Liver (tissue), 8 donors: ENCODE measurements at regions not wholly inside any gene's neighbourhood (a gene's known extent, or its start where the extent isn't known, plus 50 kb on each side); places are given as distances from the start of the nearest gene placed in this dataset.

Experiments
- DNase-seq: peaks from one replicate; pipeline ENCODE4 v3.0.0-alpha.2; 2017; ENCODE audit warnings: low spot score
- H3K27ac ChIP-seq, 2 donors: one replicate each; pipeline ENCODE4 v1.7.0; 2013; ENCODE audit warnings: inconsistent platforms in 2 of 2, low read length in 2 of 2, control low read depth in 1 of 2, low read depth in 1 of 2, mild to moderate bottlenecking in 1 of 2
- H3K27me3 ChIP-seq, 4 donors: one replicate each; pipeline versions ENCODE4 v1.6.1 to v1.7.0; 2013; ENCODE audit warnings: low read length in 3 of 4, inconsistent platforms in 1 of 4, mild to moderate bottlenecking in 1 of 4, moderate library complexity in 1 of 4; ENCODE audit not compliant: control insufficient read depth in 4 of 4, insufficient read depth in 4 of 4
- H3K36me3 ChIP-seq, 4 donors: one replicate each; pipeline versions ENCODE4 v1.6.1 to v1.7.0; 2013; ENCODE audit warnings: low read length in 3 of 4, mild to moderate bottlenecking in 3 of 4, low read depth in 1 of 4, moderate library complexity in 1 of 4; ENCODE audit not compliant: control insufficient read depth in 4 of 4, insufficient read depth in 3 of 4
- H3K4me1 ChIP-seq, 4 donors: one replicate each; pipeline versions ENCODE4 v1.6.1 to v1.7.0; 2013; ENCODE audit warnings: low read length in 3 of 4, mild to moderate bottlenecking in 3 of 4, moderate library complexity in 1 of 4; ENCODE audit not compliant: control insufficient read depth in 4 of 4, insufficient read depth in 4 of 4
- H3K4me3 ChIP-seq, 3 donors: one replicate each; pipeline versions ENCODE4 v1.6.1 to v1.7.0; 2013; ENCODE audit warnings: low read length in 3 of 3, control low read depth in 1 of 3, low read depth in 1 of 3, mild to moderate bottlenecking in 1 of 3
- H3K9ac ChIP-seq, 2 donors: one replicate each; pipeline ENCODE4 v1.7.0; 2013; ENCODE audit warnings: low read length in 2 of 2, mild to moderate bottlenecking in 2 of 2, moderate library complexity in 2 of 2, control low read depth in 1 of 2, low read depth in 1 of 2
- H3K9me3 ChIP-seq, 4 donors: one replicate each; pipeline versions ENCODE4 v1.6.1 to v1.7.0; 2013; ENCODE audit warnings: low read length in 3 of 4; ENCODE audit not compliant: control insufficient read depth in 4 of 4
- EGR1 ChIP-seq, 2 donors: IDR thresholded peaks; 2 replicates each; pipeline ENCODE4 v1.6.1; 2016 to 2018; ENCODE audit warnings: antibody characterized with exemption in 2 of 2, low read depth in 2 of 2
- FOXA1 ChIP-seq: IDR thresholded peaks from 2 replicates; pipeline ENCODE4 v1.6.1; 2016; ENCODE audit warnings: antibody characterized with exemption
- FOXA2 ChIP-seq: IDR thresholded peaks from 2 replicates; pipeline ENCODE4 v1.6.1; 2016; ENCODE audit warnings: antibody characterized with exemption
- GABPA ChIP-seq, 2 donors: IDR thresholded peaks in 1 of 2; conservative IDR thresholded peaks in 1 of 2; 2 replicates each; pipeline ENCODE4 v1.6.1; 2016; ENCODE audit warnings: antibody characterized with exemption in 2 of 2, mild to moderate bottlenecking in 1 of 2, moderate library complexity in 1 of 2
- HNF4A ChIP-seq, 2 donors: conservative IDR thresholded peaks; 2 replicates each; pipeline ENCODE4 v1.6.1; 2016; ENCODE audit warnings: antibody characterized with exemption in 2 of 2, mild to moderate bottlenecking in 2 of 2
- HNF4G ChIP-seq: IDR thresholded peaks from 2 replicates; pipeline ENCODE4 v1.6.1; 2016; ENCODE audit warnings: antibody characterized with exemption
- JUND ChIP-seq, 2 donors: IDR thresholded peaks; 2 replicates each; pipeline ENCODE4 v1.6.1; 2016; ENCODE audit warnings: antibody characterized with exemption in 2 of 2
- NR2F2 ChIP-seq: IDR thresholded peaks from 2 replicates; pipeline ENCODE4 v1.6.1; 2016; ENCODE audit warnings: antibody characterized with exemption
- RAD21 ChIP-seq, 2 donors: IDR thresholded peaks; 2 replicates each; pipeline ENCODE4 v1.6.1; 2016; ENCODE audit warnings: antibody characterized with exemption in 2 of 2, mild to moderate bottlenecking in 2 of 2
- RXRA ChIP-seq, 2 donors: IDR thresholded peaks; 2 replicates each; pipeline ENCODE4 v1.6.1; 2017 to 2018; ENCODE audit warnings: antibody characterized with exemption in 2 of 2, mild to moderate bottlenecking in 1 of 2
- SP1 ChIP-seq: IDR thresholded peaks from 2 replicates; pipeline ENCODE4 v1.6.1; 2018; ENCODE audit warnings: antibody characterized with exemption, mild to moderate bottlenecking
- TAF1 ChIP-seq: conservative IDR thresholded peaks from 2 replicates; pipeline ENCODE4 v1.6.1; 2016; ENCODE audit warnings: antibody characterized with exemption, mild to moderate bottlenecking
- YY1 ChIP-seq: IDR thresholded peaks from 2 replicates; pipeline ENCODE4 v1.6.1; 2016; ENCODE audit warnings: antibody characterized with exemption, mild to moderate bottlenecking
- WGBS: extraction: QIAGEN DNeasy Blood & Tissue Kit; methylation state at CpG from one replicate; pipeline ENCODE4 v1.1.7; 2013; 5-methylcytosine and 5-hydroxymethylcytosine counted together
- TF ChIP-seq, protein P1 (sequence below): IDR thresholded peaks from 2 replicates; pipeline ENCODE4 v1.6.1; 2016; ENCODE audit warnings: antibody characterized with exemption
- TF ChIP-seq, protein P2 (sequence below): IDR thresholded peaks from 2 replicates; pipeline ENCODE4 v1.6.1; 2016; ENCODE audit warnings: antibody characterized with exemption, mild to moderate bottlenecking
- TF ChIP-seq, protein P3 (sequence below): IDR thresholded peaks from 2 replicates; pipeline ENCODE4 v1.6.1; 2016; ENCODE audit warnings: antibody characterized with exemption
- TF ChIP-seq, protein P4 (sequence below): IDR thresholded peaks from 2 replicates; pipeline ENCODE4 v1.6.1; 2016; ENCODE audit warnings: antibody characterized with exemption
- TF ChIP-seq, protein P5 (sequence below): fragments of 150-350 bp; IDR thresholded peaks from 2 replicates; pipeline ENCODE4 v1.5.1; 2017; ENCODE audit warnings: improper control_type of control experiment, low read depth, low read length; ENCODE audit not compliant: missing input control
- donor health status: healthy.
- donor health status: healthy.
- donor health status: healthy.
- donor health status: healthy.
- donor health status: healthy.

DNA sequence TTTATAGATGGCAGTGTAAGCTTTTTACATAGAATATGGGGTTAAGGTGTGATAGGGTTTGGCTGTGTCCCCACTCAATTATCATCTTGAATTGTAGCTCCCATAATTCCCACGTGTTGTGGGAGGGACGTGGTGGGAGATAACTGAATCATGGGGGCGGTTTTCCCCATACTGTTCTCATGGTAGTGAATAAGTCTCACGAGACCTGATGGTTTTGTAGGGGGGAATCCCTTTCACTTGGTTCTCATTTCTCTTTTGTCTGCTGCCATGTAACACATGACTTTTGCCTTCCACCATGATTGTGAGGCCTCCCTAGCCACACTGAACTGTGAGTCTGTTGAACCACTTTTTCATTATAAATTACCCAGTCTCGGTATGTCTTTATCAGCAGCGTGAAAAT lies 290.3 kb upstream of the B3GALT2 start (continued):
- TF ChIP-seq, protein P1, sequence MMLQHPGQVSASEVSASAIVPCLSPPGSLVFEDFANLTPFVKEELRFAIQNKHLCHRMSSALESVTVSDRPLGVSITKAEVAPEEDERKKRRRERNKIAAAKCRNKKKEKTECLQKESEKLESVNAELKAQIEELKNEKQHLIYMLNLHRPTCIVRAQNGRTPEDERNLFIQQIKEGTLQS = no peak
- no peak for TF ChIP-seq RAD21 (IDR thresholded peaks at IDR 0.05)

DNA sequence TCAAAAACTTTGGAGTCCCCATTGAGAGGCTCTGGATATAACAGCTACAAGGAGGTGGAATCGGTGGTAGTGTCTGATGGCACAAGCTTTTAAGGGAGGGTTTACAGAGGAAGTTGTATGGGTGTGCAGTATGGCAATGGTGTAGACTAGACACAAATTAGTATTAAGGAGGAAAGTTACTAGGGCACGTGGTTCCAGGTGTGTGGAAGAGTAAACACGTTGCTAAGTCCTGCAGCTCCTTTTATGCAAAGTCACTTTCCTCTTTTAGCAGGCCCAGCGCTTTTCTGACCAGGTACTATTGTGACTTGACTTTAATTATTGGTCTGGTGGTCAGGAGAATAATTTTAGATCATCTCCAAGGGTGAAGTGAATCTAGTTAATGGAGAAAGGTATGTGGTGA lies 287.5 kb upstream of the B3GALT2 start:
- peaks cover 0 to 11% (median 4%) of the 10 kb centered on the region in 4 donors for H3K4me1 ChIP-seq
- no peak overlapping the region for H3K9ac ChIP-seq
- DNase-seq = no peak
- no peaks in the 10 kb centered on the region for H3K9me3 ChIP-seq
- TF ChIP-seq, protein P2, sequence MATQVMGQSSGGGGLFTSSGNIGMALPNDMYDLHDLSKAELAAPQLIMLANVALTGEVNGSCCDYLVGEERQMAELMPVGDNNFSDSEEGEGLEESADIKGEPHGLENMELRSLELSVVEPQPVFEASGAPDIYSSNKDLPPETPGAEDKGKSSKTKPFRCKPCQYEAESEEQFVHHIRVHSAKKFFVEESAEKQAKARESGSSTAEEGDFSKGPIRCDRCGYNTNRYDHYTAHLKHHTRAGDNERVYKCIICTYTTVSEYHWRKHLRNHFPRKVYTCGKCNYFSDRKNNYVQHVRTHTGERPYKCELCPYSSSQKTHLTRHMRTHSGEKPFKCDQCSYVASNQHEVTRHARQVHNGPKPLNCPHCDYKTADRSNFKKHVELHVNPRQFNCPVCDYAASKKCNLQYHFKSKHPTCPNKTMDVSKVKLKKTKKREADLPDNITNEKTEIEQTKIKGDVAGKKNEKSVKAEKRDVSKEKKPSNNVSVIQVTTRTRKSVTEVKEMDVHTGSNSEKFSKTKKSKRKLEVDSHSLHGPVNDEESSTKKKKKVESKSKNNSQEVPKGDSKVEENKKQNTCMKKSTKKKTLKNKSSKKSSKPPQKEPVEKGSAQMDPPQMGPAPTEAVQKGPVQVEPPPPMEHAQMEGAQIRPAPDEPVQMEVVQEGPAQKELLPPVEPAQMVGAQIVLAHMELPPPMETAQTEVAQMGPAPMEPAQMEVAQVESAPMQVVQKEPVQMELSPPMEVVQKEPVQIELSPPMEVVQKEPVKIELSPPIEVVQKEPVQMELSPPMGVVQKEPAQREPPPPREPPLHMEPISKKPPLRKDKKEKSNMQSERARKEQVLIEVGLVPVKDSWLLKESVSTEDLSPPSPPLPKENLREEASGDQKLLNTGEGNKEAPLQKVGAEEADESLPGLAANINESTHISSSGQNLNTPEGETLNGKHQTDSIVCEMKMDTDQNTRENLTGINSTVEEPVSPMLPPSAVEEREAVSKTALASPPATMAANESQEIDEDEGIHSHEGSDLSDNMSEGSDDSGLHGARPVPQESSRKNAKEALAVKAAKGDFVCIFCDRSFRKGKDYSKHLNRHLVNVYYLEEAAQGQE = no peak
- TF ChIP-seq GABPA (IDR thresholded peaks at IDR 0.05 in 1 of 2, conservative IDR thresholded peaks at IDR 0.05 in 1 of 2) = no peak
- no peak for TF ChIP-seq FOXA1
- no peak overlapping the region for H3K27ac ChIP-seq
- H3K27me3 ChIP-seq = no peaks in the 10 kb centered on the region
- no peaks in the 10 kb centered on the region for H3K36me3 ChIP-seq
- H3K4me3 ChIP-seq = peak overlapping the region; percentile 12 to 21 (median 16)
- 89% methylated on average over 4 of the region's 4 CpGs for WGBS

DNA sequence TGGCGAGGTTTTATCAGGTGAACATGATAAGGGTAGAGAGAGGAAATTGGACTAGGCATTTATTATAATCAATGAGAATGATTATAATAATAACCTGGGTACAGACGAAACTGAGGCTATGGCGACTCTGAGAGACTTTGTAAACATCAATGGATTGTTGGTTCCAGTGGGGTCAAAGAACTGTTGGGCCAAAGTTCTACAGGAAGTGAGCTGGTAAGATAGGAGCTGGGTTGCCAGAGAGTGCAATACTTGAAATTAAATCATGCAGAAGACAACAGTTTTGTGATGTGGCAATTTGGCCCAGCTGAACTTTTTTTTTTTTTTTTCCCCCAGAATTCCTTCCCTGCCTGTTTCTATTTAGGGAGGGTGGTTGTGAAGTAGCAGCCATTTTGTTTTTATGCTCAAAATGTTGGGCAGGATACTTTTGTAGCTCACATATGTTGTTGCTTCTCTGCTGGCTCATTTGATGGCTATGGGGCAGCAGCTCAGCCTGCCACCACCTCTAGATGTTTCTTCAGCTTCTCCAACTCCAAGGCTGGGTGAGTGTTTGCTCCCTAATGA lies 286.5 kb upstream of the B3GALT2 start:
- Histone ChIP-seq H3K27ac (peak overlapping the region; percentile 47 to 64), H3K9ac (no peak overlapping the region), H3K4me3 (peak overlapping the region in 1 of 3 donors; percentile 8), H3K27me3 (no peaks in the 10 kb centered on the region), H3K4me1 (peaks cover 0 to 11% (median 4%) of the 10 kb centered on the region in 4 donors), H3K9me3 (no peaks in the 10 kb centered on the region), H3K36me3 (no peaks in the 10 kb centered on the region)
- no peak for DNase-seq
- TF ChIP-seq, protein P1 = no peak
- TF ChIP-seq, protein P2 = peak; percentile 31
- TF ChIP-seq HNF4A (conservative IDR thresholded peaks at IDR 0.05) (peak; percentile 87 to 91), EGR1 (IDR thresholded peaks at IDR 0.05; ENCODE audit: low read depth in 2 of 2) (no peak), NR2F2 (no peak), HNF4G (peak; percentile 66), JUND (IDR thresholded peaks at IDR 0.05) (peak; percentile 39 to 62), YY1 (peak; percentile 96), RXRA (IDR thresholded peaks at IDR 0.05) (peak; percentile 91 to 93), TAF1 (no peak), RAD21 (IDR thresholded peaks at IDR 0.05) (peak in 1 of 2 donors; percentile 58), FOXA2 (peak; percentile 64), GABPA (IDR thresholded peaks at IDR 0.05 in 1 of 2, conservative IDR thresholded peaks at IDR 0.05 in 1 of 2) (peak; percentile 56 to 77), FOXA1 (no peak), SP1 (peak; percentile 91)
- TF ChIP-seq, protein P3, sequence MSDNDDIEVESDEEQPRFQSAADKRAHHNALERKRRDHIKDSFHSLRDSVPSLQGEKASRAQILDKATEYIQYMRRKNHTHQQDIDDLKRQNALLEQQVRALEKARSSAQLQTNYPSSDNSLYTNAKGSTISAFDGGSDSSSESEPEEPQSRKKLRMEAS = peak; percentile 37
- TF ChIP-seq, protein P4, sequence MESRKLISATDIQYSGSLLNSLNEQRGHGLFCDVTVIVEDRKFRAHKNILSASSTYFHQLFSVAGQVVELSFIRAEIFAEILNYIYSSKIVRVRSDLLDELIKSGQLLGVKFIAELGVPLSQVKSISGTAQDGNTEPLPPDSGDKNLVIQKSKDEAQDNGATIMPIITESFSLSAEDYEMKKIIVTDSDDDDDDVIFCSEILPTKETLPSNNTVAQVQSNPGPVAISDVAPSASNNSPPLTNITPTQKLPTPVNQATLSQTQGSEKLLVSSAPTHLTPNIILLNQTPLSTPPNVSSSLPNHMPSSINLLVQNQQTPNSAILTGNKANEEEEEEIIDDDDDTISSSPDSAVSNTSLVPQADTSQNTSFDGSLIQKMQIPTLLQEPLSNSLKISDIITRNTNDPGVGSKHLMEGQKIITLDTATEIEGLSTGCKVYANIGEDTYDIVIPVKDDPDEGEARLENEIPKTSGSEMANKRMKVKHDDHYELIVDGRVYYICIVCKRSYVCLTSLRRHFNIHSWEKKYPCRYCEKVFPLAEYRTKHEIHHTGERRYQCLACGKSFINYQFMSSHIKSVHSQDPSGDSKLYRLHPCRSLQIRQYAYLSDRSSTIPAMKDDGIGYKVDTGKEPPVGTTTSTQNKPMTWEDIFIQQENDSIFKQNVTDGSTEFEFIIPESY = peak; percentile 72
- TF ChIP-seq, protein P5, sequence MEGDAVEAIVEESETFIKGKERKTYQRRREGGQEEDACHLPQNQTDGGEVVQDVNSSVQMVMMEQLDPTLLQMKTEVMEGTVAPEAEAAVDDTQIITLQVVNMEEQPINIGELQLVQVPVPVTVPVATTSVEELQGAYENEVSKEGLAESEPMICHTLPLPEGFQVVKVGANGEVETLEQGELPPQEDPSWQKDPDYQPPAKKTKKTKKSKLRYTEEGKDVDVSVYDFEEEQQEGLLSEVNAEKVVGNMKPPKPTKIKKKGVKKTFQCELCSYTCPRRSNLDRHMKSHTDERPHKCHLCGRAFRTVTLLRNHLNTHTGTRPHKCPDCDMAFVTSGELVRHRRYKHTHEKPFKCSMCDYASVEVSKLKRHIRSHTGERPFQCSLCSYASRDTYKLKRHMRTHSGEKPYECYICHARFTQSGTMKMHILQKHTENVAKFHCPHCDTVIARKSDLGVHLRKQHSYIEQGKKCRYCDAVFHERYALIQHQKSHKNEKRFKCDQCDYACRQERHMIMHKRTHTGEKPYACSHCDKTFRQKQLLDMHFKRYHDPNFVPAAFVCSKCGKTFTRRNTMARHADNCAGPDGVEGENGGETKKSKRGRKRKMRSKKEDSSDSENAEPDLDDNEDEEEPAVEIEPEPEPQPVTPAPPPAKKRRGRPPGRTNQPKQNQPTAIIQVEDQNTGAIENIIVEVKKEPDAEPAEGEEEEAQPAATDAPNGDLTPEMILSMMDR = no peak
- WGBS = 45% methylated on average over 3 of the region's 3 CpGs
